HG03469 (cell line): ENCODE measurements at regions not wholly inside any gene's neighbourhood (a gene's known extent, or its start where the extent isn't known, plus 50 kb on each side); places are given as distances from the start of the nearest gene placed in this dataset.
A peak's percentile ranks its signal among the peaks of the same experiment; 100 is the strongest.

Source experiments
- ATAC-seq: cut with Tn5 transposase; IDR thresholded peaks from one replicate; pipeline ENCODE4 v1.9.1; 2021; ENCODE audit warnings: mild to moderate bottlenecking, moderate library complexity, moderate number of reproducible peaks; ENCODE audit not compliant: unreplicated experiment

GRCh38 chr1:104440011-104440410 lies 690.3 kb downstream of the AMY1C start:
- no peak for ATAC-seq

GRCh38 chr1:104456724-104457123 lies 707.0 kb downstream of the AMY1C start:
- no peak for ATAC-seq

- no peak for ATAC-seq
Observed at GRCh38 chr1:104459886-104460285, 710.2 kb downstream of the AMY1C start.

- no peak for ATAC-seq
Observed at GRCh38 chr1:104460880-104461279, 711.2 kb downstream of the AMY1C start.

GRCh38 chr1:104463126-104463697 lies 713.5 kb downstream of the AMY1C start:
- ATAC-seq, result no peak

GRCh38 chr1:104466068-104466467 lies 716.4 kb downstream of the AMY1C start:
- no peak for ATAC-seq

- ATAC-seq, result peak; percentile 53
Observed at GRCh38 chr1:104467590-104467989, 717.9 kb downstream of the AMY1C start.

GRCh38 chr1:104468282-104468681 lies 718.6 kb downstream of the AMY1C start:
- ATAC-seq, result no peak

- no peak for ATAC-seq
Observed at GRCh38 chr1:104476126-104476525, 726.4 kb downstream of the AMY1C start.

- no peak for ATAC-seq
Observed at GRCh38 chr1:104488296-104489015, 738.8 kb downstream of the AMY1C start.

- no peak for ATAC-seq
Observed at GRCh38 chr1:104526158-104526795, 776.6 kb downstream of the AMY1C start.

- no peak for ATAC-seq
Observed at GRCh38 chr1:104531990-104532389, 782.3 kb downstream of the AMY1C start.

- ATAC-seq, result no peak
Observed at GRCh38 chr1:104574620-104575019, 824.9 kb downstream of the AMY1C start.

GRCh38 chr1:104592926-104593325 lies 843.2 kb downstream of the AMY1C start:
- ATAC-seq, result peak; percentile 77

GRCh38 chr1:104593413-104594187 lies 843.9 kb downstream of the AMY1C start:
- peak; percentile 62 for ATAC-seq

- no peak for ATAC-seq
Observed at GRCh38 chr1:104617474-104617873, 867.8 kb downstream of the AMY1C start.

- ATAC-seq, result no peak
Observed at GRCh38 chr1:104621221-104621620, 871.5 kb downstream of the AMY1C start.

GRCh38 chr1:104624538-104624937 lies 874.8 kb downstream of the AMY1C start:
- ATAC-seq, result no peak

GRCh38 chr1:104629589-104629988 lies 879.9 kb downstream of the AMY1C start:
- no peak for ATAC-seq

GRCh38 chr1:104630567-104631149 lies 881.0 kb downstream of the AMY1C start:
- ATAC-seq, result no peak

GRCh38 chr1:104636581-104636980 lies 886.9 kb downstream of the AMY1C start:
- peak; percentile 85 for ATAC-seq
